ENCODE measurements at regions not wholly inside any gene's neighbourhood (a gene's known extent, or its start where the extent isn't known, plus 50 kb on each side); places are given as distances from the start of the nearest gene placed in this dataset.

- TF ChIP-seq CTCF (IDR thresholded peaks at IDR 0.05) (no peak), EP300 (IDR thresholded peaks at IDR 0.05) (no peak)
- H3K4me3 ChIP-seq: no peak overlapping the region
- WGBS: 87% methylated on average over 6 of the region's 6 CpGs
- no peak overlapping the region for H3K27ac ChIP-seq
- H3K27me3 ChIP-seq: no peaks in the 10 kb centered on the region
- H3K9me3 ChIP-seq: no peaks in the 10 kb centered on the region
- no peak for DNase-seq (ENCODE audit: low spot score in 2 of 2)
- no peaks in the 10 kb centered on the region for H3K4me1 ChIP-seq
- H3K36me3 ChIP-seq: no peaks in the 10 kb centered on the region
These were observed 66.6 kb downstream of the YIPF5 start for GRCh38 chr5:144103611-144104485.

DNA sequence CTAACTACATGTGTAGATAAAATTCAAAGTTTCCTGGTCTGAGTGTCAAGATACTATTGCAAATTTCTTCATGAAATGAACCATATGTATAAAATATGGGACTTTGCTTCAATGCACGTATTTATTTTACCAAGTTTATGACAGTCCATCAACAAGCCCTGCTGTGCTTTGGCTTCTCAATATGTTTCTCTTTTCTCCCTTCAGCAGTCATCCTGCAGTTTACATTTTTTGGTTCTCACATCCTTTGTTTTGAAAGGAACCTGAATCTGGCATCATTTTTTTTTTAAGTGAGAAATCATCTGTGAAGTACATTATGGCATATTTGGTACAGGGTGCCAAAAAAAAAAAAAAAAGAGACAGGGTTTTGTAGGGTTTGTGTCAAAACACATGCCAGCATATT, 65.1 kb downstream of the YIPF5 start:
- WGBS: 97% methylated on average over 1 of the region's 1 CpG

DNA sequence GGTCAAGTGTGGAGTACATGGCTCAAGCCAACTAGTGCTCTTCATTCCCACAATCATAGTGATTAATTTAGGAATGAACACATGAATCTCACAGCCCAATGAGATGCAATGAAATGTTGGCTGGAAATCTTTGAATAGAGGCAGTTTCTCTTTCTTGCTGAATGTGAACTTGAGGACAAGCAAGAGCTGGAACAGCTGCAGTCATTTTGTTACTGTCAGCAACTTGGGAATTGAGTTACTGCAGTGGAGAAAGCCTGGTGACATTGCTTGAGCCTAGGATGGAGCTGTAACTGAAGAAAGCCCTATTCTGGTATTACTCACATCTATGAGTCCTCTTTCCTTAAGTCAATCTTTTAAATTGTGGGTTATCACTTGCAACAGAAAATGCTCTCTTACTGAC, 62.3 kb downstream of the YIPF5 start:
- DNase-seq (ENCODE audit: low spot score in 2 of 2): no peak
- H3K27ac ChIP-seq: no peak overlapping the region
- H3K27me3 ChIP-seq: no peaks in the 10 kb centered on the region
- H3K4me3 ChIP-seq: no peak overlapping the region
- H3K36me3 ChIP-seq: no peaks in the 10 kb centered on the region
- TF ChIP-seq POLR2AphosphoS5 (IDR thresholded peaks at IDR 0.05) (no peak), POLR2A (IDR thresholded peaks at IDR 0.05) (no peak), EP300 (IDR thresholded peaks at IDR 0.05) (no peak), CTCF (IDR thresholded peaks at IDR 0.05) (no peak)
- no peaks in the 10 kb centered on the region for H3K4me1 ChIP-seq
- H3K9me3 ChIP-seq: no peaks in the 10 kb centered on the region

More for the DNA sequence above, 65.1 kb downstream of the YIPF5 start:
- H3K27ac ChIP-seq: no peak overlapping the region
- no peak for DNase-seq (ENCODE audit: low spot score in 2 of 2)
- H3K9me3 ChIP-seq: no peaks in the 10 kb centered on the region
- no peaks in the 10 kb centered on the region for H3K4me1 ChIP-seq
- H3K4me3 ChIP-seq: no peak overlapping the region
- H3K27me3 ChIP-seq: no peaks in the 10 kb centered on the region
- TF ChIP-seq EP300 (IDR thresholded peaks at IDR 0.05): no peak
- no peak for TF ChIP-seq POLR2AphosphoS5 (IDR thresholded peaks at IDR 0.05)
- TF ChIP-seq CTCF (IDR thresholded peaks at IDR 0.05): no peak
- no peak for TF ChIP-seq POLR2A (IDR thresholded peaks at IDR 0.05)
- no peaks in the 10 kb centered on the region for H3K36me3 ChIP-seq

Measured in suprapubic skin (tissue), 4 donors.